ENCODE measurements at regions not wholly inside any gene's neighbourhood (a gene's known extent, or its start where the extent isn't known, plus 50 kb on each side); places are given as distances from the start of the nearest gene placed in this dataset.

GRCh38 chr2:198917926-198918720, 539.6 kb downstream of the SATB2 start:
- TF ChIP-seq CTCF (IDR thresholded peaks at IDR 0.05), result no peak
- no peak for TF ChIP-seq POLR2A (IDR thresholded peaks at IDR 0.05)
